Prostate gland (tissue), 2 donors: ENCODE measurements at regions not wholly inside any gene's neighbourhood (a gene's known extent, or its start where the extent isn't known, plus 50 kb on each side); places are given as distances from the start of the nearest gene placed in this dataset.

Source experiments
- POLR2A ChIP-seq: fragments of 450-650 bp; IDR thresholded peaks from one replicate; pipeline ENCODE4 v1.6.1; 2016; ENCODE audit warnings: antibody characterized with exemption, mild to moderate bottlenecking
- POLR2AphosphoS5 ChIP-seq: sonication (generic); formaldehyde crosslinking; IDR thresholded peaks from one replicate; pipeline ENCODE4 v1.6.1; 2017; ENCODE audit warnings: antibody characterized with exemption
- TF ChIP-seq, protein P1 (sequence below), 4 experiments: fragments of 200-600 bp in 2 of 4; fragments of 450-650 bp in 2 of 4; sonication (generic) in 2 of 4; IDR thresholded peaks; 1 replicate in 3 of 4; 2 replicates in 1 of 4; pipeline ENCODE4 v1.5.1; 2016 to 2019; ENCODE audit warnings: antibody characterized with exemption in 4 of 4, mild to moderate bottlenecking in 2 of 4, moderate library complexity in 2 of 4

DNA sequence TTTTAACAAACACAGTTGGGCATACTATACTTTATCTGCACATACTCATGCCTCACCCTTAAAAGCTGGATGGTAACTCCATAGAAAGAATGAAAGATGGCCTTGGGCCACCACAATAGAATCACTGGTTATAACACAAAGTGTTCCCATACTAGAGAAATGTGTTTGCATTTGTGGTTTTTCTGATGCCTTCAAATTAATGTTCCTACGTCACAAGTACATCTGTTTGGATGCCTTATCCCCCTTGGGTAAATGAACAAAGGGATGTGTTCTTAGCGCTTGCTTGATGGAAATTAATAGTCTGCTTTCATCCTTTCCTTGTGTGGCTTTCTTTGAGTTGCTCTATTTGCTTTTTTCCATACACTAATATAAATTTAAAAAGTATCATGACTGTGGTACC, 291.1 kb upstream of the PDE4D start:
- TF ChIP-seq, protein P1, sequence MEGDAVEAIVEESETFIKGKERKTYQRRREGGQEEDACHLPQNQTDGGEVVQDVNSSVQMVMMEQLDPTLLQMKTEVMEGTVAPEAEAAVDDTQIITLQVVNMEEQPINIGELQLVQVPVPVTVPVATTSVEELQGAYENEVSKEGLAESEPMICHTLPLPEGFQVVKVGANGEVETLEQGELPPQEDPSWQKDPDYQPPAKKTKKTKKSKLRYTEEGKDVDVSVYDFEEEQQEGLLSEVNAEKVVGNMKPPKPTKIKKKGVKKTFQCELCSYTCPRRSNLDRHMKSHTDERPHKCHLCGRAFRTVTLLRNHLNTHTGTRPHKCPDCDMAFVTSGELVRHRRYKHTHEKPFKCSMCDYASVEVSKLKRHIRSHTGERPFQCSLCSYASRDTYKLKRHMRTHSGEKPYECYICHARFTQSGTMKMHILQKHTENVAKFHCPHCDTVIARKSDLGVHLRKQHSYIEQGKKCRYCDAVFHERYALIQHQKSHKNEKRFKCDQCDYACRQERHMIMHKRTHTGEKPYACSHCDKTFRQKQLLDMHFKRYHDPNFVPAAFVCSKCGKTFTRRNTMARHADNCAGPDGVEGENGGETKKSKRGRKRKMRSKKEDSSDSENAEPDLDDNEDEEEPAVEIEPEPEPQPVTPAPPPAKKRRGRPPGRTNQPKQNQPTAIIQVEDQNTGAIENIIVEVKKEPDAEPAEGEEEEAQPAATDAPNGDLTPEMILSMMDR (IDR thresholded peaks at IDR 0.05): no peak
- no peak for TF ChIP-seq POLR2AphosphoS5
- TF ChIP-seq POLR2A: no peak
